K562 (cell line): ENCODE measurements at regions not wholly inside any gene's neighbourhood (a gene's known extent, or its start where the extent isn't known, plus 50 kb on each side); places are given as distances from the start of the nearest gene placed in this dataset.

Source experiments
- ATAC-seq: fragments of 200-7000 bp; cut with Tn5 transposase; 3 replicates; pipeline ENCODE4 v1.9.1; 2020; ENCODE audit warnings: moderate library complexity
- BruUV-seq: library from RNA; stranded (reverse); fragments of 400-500 nt; replicated peaks from 2 replicates; lab custom pipeline; 2021; lab: Mats Ljungman, UMichigan
- CTCF ChIA-PET: fragments of 300-600 bp; formaldehyde crosslinking; extraction: SDS; loops from one replicate; lab custom pipeline; 2021; ENCODE audit warnings: low intra/inter-chr PET ratio; lab: Yijun Ruan, JAX
- POLR2A ChIA-PET: fragments of 300-600, 350-650 bp; sonication (Branson Sonifier 250); formaldehyde crosslinking; extraction: SDS; loops from one replicate; lab custom pipeline; 2021; ENCODE audit warnings: antibody characterized with exemption, inconsistent platforms; lab: Yijun Ruan, JAX
- DNase-seq, 4 experiments: peaks; one replicate each; pipeline versions ENCODE4 v3.0.0 to v3.0.0-alpha.2; 2011 to 2018; ENCODE audit warnings: low spot score in 3 of 4, mixed read lengths in 3 of 4; ENCODE audit errors: extremely low read depth in 1 of 4
- FAIRE-seq: peaks from 2 replicates; lab custom pipeline; 2011; peaks lifted over from hg19 to GRCh38; lab: Jason Lieb, UNC
- H2AFZ ChIP-seq: 2 replicates; pipeline ENCODE4 v1.6.0; 2011; ENCODE audit warnings: low read depth, low read length, control low read depth, inconsistent platforms
- H3K27ac ChIP-seq: fragments of 200-600 bp; 3 replicates; pipeline ENCODE4 v1.8.0; 2011; ENCODE audit warnings: low read depth, mild to moderate bottlenecking, control low read depth, inconsistent platforms, low read length, moderate library complexity, mixed read lengths; ENCODE audit errors: extremely low read depth
- H3K27me3 ChIP-seq, 2 experiments: fragments of 300-600 bp in 1 of 2; 2 replicates in 1 of 2; 3 replicates in 1 of 2; pipeline versions ENCODE4 v1.6.0 to v1.8.0; 2011; ENCODE audit warnings: inconsistent platforms in 2 of 2, low read length in 2 of 2, mild to moderate bottlenecking in 1 of 2, mixed read lengths in 1 of 2, moderate library complexity in 1 of 2; ENCODE audit not compliant: control insufficient read depth in 2 of 2, insufficient read depth in 2 of 2
- H3K36me3 ChIP-seq: fragments of 300-600 bp; 3 replicates; pipeline ENCODE4 v1.8.0; 2011; ENCODE audit warnings: mild to moderate bottlenecking, low read length, inconsistent platforms; ENCODE audit not compliant: control insufficient read depth, insufficient read depth
- H3K4me1 ChIP-seq, 2 experiments: fragments of 200-600 bp in 1 of 2; replicated peaks in 1 of 2; 2 replicates in 1 of 2; 3 replicates in 1 of 2; pipeline versions ENCODE4 v1.5.1 to v1.8.0; 2011; ENCODE audit warnings: inconsistent platforms in 2 of 2, low read length in 2 of 2, mild to moderate bottlenecking in 1 of 2, mixed read lengths in 1 of 2, moderate library complexity in 1 of 2; ENCODE audit not compliant: control insufficient read depth in 2 of 2, insufficient read depth in 2 of 2
- H3K4me2 ChIP-seq: 2 replicates; pipeline ENCODE4 v1.6.1; 2011; ENCODE audit warnings: low read length, control low read depth, inconsistent platforms, mixed read lengths; ENCODE audit not compliant: insufficient read depth
- H3K4me3 ChIP-seq: fragments of 200-600 bp; sonication (generic), shearing (Covaris generic); 2 replicates; pipeline ENCODE4 v1.5.1; 2016; ENCODE audit warnings: control low read depth, inconsistent platforms
- H3K79me2 ChIP-seq: fragments of 200-600 bp; 3 replicates; pipeline ENCODE4 v1.8.0; 2011; ENCODE audit warnings: low read length, inconsistent platforms; ENCODE audit not compliant: control insufficient read depth, insufficient read depth
- H3K9ac ChIP-seq, 2 experiments: 2 replicates each; pipeline versions ENCODE4 v1.6.0 to v1.6.1; 2011; ENCODE audit warnings: low read depth in 2 of 2, low read length in 2 of 2, control low read depth in 1 of 2, inconsistent platforms in 1 of 2, mild to moderate bottlenecking in 1 of 2, mixed read lengths in 1 of 2; ENCODE audit not compliant: insufficient read depth in 1 of 2
- H3K9me1 ChIP-seq: one replicate; pipeline ENCODE4 v1.6.0; 2011; ENCODE audit warnings: inconsistent platforms, mild to moderate bottlenecking, low read length, moderate library complexity; ENCODE audit not compliant: control insufficient read depth, insufficient read depth
- H3K9me3 ChIP-seq: replicated peaks from 2 replicates; pipeline ENCODE4 v1.5.1; 2011; ENCODE audit warnings: low read depth, low read length, inconsistent platforms; ENCODE audit not compliant: control insufficient read depth, insufficient read depth
- H4K20me1 ChIP-seq: replicated peaks from 2 replicates; pipeline ENCODE4 v1.6.1; 2011; ENCODE audit warnings: low read length, inconsistent platforms, mixed read lengths; ENCODE audit not compliant: control insufficient read depth, insufficient read depth
- CREB3L1 ChIP-seq: fragments of 450-650 bp; IDR thresholded peaks from 2 replicates; pipeline ENCODE4 v1.6.1; 2014; ENCODE audit warnings: low read depth, mild to moderate bottlenecking, moderate library complexity, borderline replicate concordance
- HNRNPUL1 ChIP-seq: fragments of 200-400 bp; formaldehyde crosslinking; IDR thresholded peaks from 2 replicates; pipeline ENCODE4 v1.6.1; 2017; ENCODE audit warnings: low read length
- MTA1 ChIP-seq: fragments of 450-650 bp; IDR thresholded peaks from 2 replicates; pipeline ENCODE4 v1.6.1; 2017; ENCODE audit warnings: borderline replicate concordance
- MTA3 ChIP-seq: fragments of 450-650 bp; formaldehyde crosslinking; IDR thresholded peaks from 2 replicates; pipeline ENCODE4 v1.6.1; 2017; ENCODE audit warnings: mild to moderate bottlenecking, borderline replicate concordance
- PRDM10 ChIP-seq: fragments of 450-650 bp; IDR thresholded peaks from 2 replicates; pipeline ENCODE4 v1.6.1; 2018; ENCODE audit not compliant: partially characterized antibody
- RFX7 ChIP-seq: fragments of 250-450 bp; sonication (Bioruptor Pico); IDR thresholded peaks from 2 replicates; pipeline ENCODE4 v1.5.1; 2021; ENCODE audit warnings: mild to moderate bottlenecking
- THRA ChIP-seq: fragments of 450-650 bp; IDR thresholded peaks from 2 replicates; pipeline ENCODE4 v1.6.1; 2017; ENCODE audit warnings: mild to moderate bottlenecking, moderate library complexity
- THRAP3 ChIP-seq: fragments of 450-650 bp; IDR thresholded peaks from 2 replicates; pipeline ENCODE4 v1.6.1; 2016; ENCODE audit warnings: mild to moderate bottlenecking, inconsistent platforms, borderline replicate concordance
- THRB ChIP-seq: fragments of 450-650 bp; formaldehyde crosslinking; conservative IDR thresholded peaks from 2 replicates; pipeline ENCODE4 v1.4.0; 2022; ENCODE audit warnings: mild to moderate bottlenecking, missing genetic modification characterization
- YBX1 ChIP-seq: fragments of 450-650 bp; IDR thresholded peaks from 2 replicates; pipeline ENCODE4 v1.7.1; 2016; ENCODE audit warnings: mild to moderate bottlenecking
- ZC3H8 ChIP-seq: fragments of 450-650 bp; IDR thresholded peaks from 2 replicates; pipeline ENCODE4 v1.6.1; 2017
- ZFP36 ChIP-seq: fragments of 150-350 bp; IDR thresholded peaks from 2 replicates; pipeline ENCODE4 v1.6.1; 2018; ENCODE audit warnings: low read length, low read depth; ENCODE audit not compliant: partially characterized antibody
- WGBS: fragments of 100-300 bp; shearing (Covaris generic); methylation state at CpG from one replicate; pipeline ENCODE4 v1.1.6; 2016; ENCODE audit warnings: low coverage, mixed read lengths; ENCODE audit not compliant: insufficient coverage; ENCODE audit errors: missing lambda C conversion rate; 5-methylcytosine and 5-hydroxymethylcytosine counted together
- in situ Hi-C: fragments of 300-500 bp; cut with MboI; formaldehyde crosslinking; loops from 4 replicates; pipeline ENCODE4 v1.15.0; 2018; ENCODE audit warnings: inconsistent platforms, mixed read lengths
- intact Hi-C: fragments of 100-400 bp; cut with micrococcal nuclease; formaldehyde crosslinking; loops from 2 replicates; pipeline ENCODE4 v1.14.2; 2022

GRCh38 chr13:65125236-65125635, 2104.9 kb downstream of the PCDH9 start (continued):
- TF ChIP-seq THRB (CRISPR knock-in tag): no peak

GRCh38 chr13:65112531-65112941, 2117.6 kb downstream of the PCDH9 start:
- intact Hi-C loops: no loop called here
- Histone ChIP-seq H3K9me1 (no peaks in the 10 kb centered on the region), H3K4me3 (no peak overlapping the region), H3K36me3 (no peaks in the 10 kb centered on the region), H3K9me3 (no peaks in the 10 kb centered on the region), H4K20me1 (no peaks in the 10 kb centered on the region), H3K27ac (no peak overlapping the region), H3K79me2 (no peaks in the 10 kb centered on the region), H3K9ac (no peak overlapping the region), H3K4me2 (no peak overlapping the region), H2AFZ (no peak overlapping the region), H3K4me1 (no peaks in the 10 kb centered on the region), H3K27me3 (no peaks in the 10 kb centered on the region)
- FAIRE-seq: no peak
- ChIA-PET CTCF (no interaction called here), POLR2A (no interaction called here)
- in situ Hi-C loops: no loop called here
- no peak for TF ChIP-seq RFX7 (CRISPR knock-in tag)
- TF ChIP-seq THRA: no peak
- no peak for TF ChIP-seq HNRNPUL1
- no peak for TF ChIP-seq YBX1
- no peak for TF ChIP-seq CREB3L1
- TF ChIP-seq MTA1: no peak
- no peak for TF ChIP-seq ZC3H8
- no peak for TF ChIP-seq PRDM10
- TF ChIP-seq THRAP3: no peak
- no peak for TF ChIP-seq MTA3
- no peak for TF ChIP-seq ZFP36
- no peak for ATAC-seq
- BruUV-seq: no TSS peak
- WGBS: 2% methylated on average over 3 of the region's 3 CpGs
- DNase-seq: no peak
